OCI-LY1 (cell line): ENCODE measurements at regions not wholly inside any gene's neighbourhood (a gene's known extent, or its start where the extent isn't known, plus 50 kb on each side); places are given as distances from the start of the nearest gene placed in this dataset.

Experiments
- H2AFZ ChIP-seq: fragments of 200-600 bp; sonication (generic), shearing (Covaris generic); 2 replicates; pipeline ENCODE4 v1.6.0; 2014; ENCODE audit warnings: antibody characterized with exemption, mild to moderate bottlenecking, low read length
- H3F3A ChIP-seq: fragments of 200-600 bp; sonication (generic), shearing (Covaris generic); 2 replicates; pipeline ENCODE4 v1.6.0; 2014; ENCODE audit warnings: mild to moderate bottlenecking, antibody characterized with exemption, low read length, moderate library complexity; ENCODE audit not compliant: insufficient read depth
- H3K27ac ChIP-seq: fragments of 200-600 bp; sonication (generic); 2 replicates; pipeline ENCODE4 v1.5.1; 2014; ENCODE audit warnings: low read length, mixed run types, mild to moderate bottlenecking, low read depth; ENCODE audit not compliant: poor library complexity, severe bottlenecking
- H3K27me3 ChIP-seq: fragments of 200-600 bp; sonication (generic); 2 replicates; pipeline ENCODE4 v1.6.0; 2014; ENCODE audit warnings: antibody characterized with exemption, mild to moderate bottlenecking, low read length, moderate library complexity; ENCODE audit not compliant: insufficient read depth
- H3K36me3 ChIP-seq: fragments of 200-600 bp; sonication (generic); 2 replicates; pipeline ENCODE4 v1.6.1; 2014; ENCODE audit warnings: mild to moderate bottlenecking, antibody characterized with exemption, low read length, moderate library complexity, mixed read lengths; ENCODE audit not compliant: insufficient read depth
- H3K4me1 ChIP-seq: fragments of 200-600 bp; sonication (generic); 2 replicates; pipeline ENCODE4 v1.5.1; 2014; ENCODE audit warnings: mild to moderate bottlenecking, low read length, moderate library complexity; ENCODE audit not compliant: insufficient read depth, severe bottlenecking
- H3K4me2 ChIP-seq: fragments of 200-600 bp; sonication (generic), shearing (Covaris generic); 2 replicates; pipeline ENCODE4 v1.6.1; 2014; ENCODE audit warnings: low read length
- H3K4me3 ChIP-seq: fragments of 200-600 bp; sonication (generic); 2 replicates; pipeline ENCODE4 v1.5.1; 2014; ENCODE audit warnings: low read length, low read depth, mild to moderate bottlenecking, mixed read lengths; ENCODE audit not compliant: poor library complexity, severe bottlenecking
- H3K79me2 ChIP-seq: fragments of 200-600 bp; shearing (Covaris generic); 2 replicates; pipeline ENCODE4 v1.6.1; 2016; ENCODE audit warnings: mixed run types, low read length, mixed read lengths; ENCODE audit not compliant: insufficient read depth
- H3K9ac ChIP-seq: fragments of 200-600 bp; sonication (generic), shearing (Covaris generic); 2 replicates; pipeline ENCODE4 v1.6.1; 2014; ENCODE audit warnings: mild to moderate bottlenecking, low read length, mixed read lengths
- H3K9me2 ChIP-seq: fragments of 200-600 bp; sonication (generic), shearing (Covaris generic); 2 replicates; pipeline ENCODE4 v1.6.1; 2014; ENCODE audit warnings: low read depth, mild to moderate bottlenecking, low read length, mixed read lengths
- H3K9me3 ChIP-seq: fragments of 200-600 bp; shearing (Covaris generic); 2 replicates; pipeline ENCODE4 v1.6.1; 2014; ENCODE audit warnings: low read length, mixed read lengths
- H4K20me1 ChIP-seq: fragments of 200-600 bp; sonication (generic), shearing (Covaris generic); 2 replicates; pipeline ENCODE4 v1.6.0; 2016; ENCODE audit warnings: mild to moderate bottlenecking, low read length; ENCODE audit not compliant: insufficient read depth
- CTCF ChIP-seq: fragments of 200-600 bp; sonication (generic), shearing (Covaris generic); IDR thresholded peaks from 2 replicates; pipeline ENCODE4 v1.5.1; 2017; ENCODE audit warnings: mild to moderate bottlenecking, antibody characterized with exemption, low read length, moderate library complexity, mixed read lengths
- EZH2 ChIP-seq: fragments of 200-600 bp; sonication (generic), shearing (Covaris generic); IDR thresholded peaks from 2 replicates; pipeline ENCODE4 v1.8.0; 2017; ENCODE audit warnings: borderline replicate concordance, mixed run types, mild to moderate bottlenecking, antibody characterized with exemption, low read length, moderate library complexity, mixed read lengths

- H3K4me3 ChIP-seq = no peak overlapping the region
- H3F3A ChIP-seq = no peaks in the 10 kb centered on the region
- no peak overlapping the region for H2AFZ ChIP-seq
- no peak overlapping the region for H3K27ac ChIP-seq
- no peaks in the 10 kb centered on the region for H3K79me2 ChIP-seq
- no peaks in the 10 kb centered on the region; the same call in 1 of the 2 replicates for H3K27me3 ChIP-seq
- TF ChIP-seq CTCF (no peak), EZH2 (no peak)
- H3K9me2 ChIP-seq = no peaks in the 10 kb centered on the region
- no peak overlapping the region for H3K4me2 ChIP-seq
- no peaks in the 10 kb centered on the region for H3K36me3 ChIP-seq
- H3K9ac ChIP-seq = no peak overlapping the region
- H3K9me3 ChIP-seq = no peaks in the 10 kb centered on the region
- no peaks in the 10 kb centered on the region for H4K20me1 ChIP-seq
- H3K4me1 ChIP-seq = no peaks in the 10 kb centered on the region
These were observed 1284.1 kb upstream of the AUTS2 start for GRCh38 chr7:68314208-68314607.

- no peak overlapping the region for H3K4me3 ChIP-seq
- no peaks in the 10 kb centered on the region for H4K20me1 ChIP-seq
- H3K36me3 ChIP-seq = no peaks in the 10 kb centered on the region
- H3K4me2 ChIP-seq = no peak overlapping the region
- no peaks in the 10 kb centered on the region for H3K9me3 ChIP-seq
- H3K27ac ChIP-seq = no peak overlapping the region
- H2AFZ ChIP-seq = no peak overlapping the region
- no peaks in the 10 kb centered on the region for H3K9me2 ChIP-seq
- no peaks in the 10 kb centered on the region for H3K79me2 ChIP-seq
- no peak for TF ChIP-seq CTCF
- TF ChIP-seq EZH2 = no peak
- no peak overlapping the region for H3K9ac ChIP-seq
- no peaks in the 10 kb centered on the region for H3K27me3 ChIP-seq
- no peaks in the 10 kb centered on the region for H3F3A ChIP-seq
- no peaks in the 10 kb centered on the region for H3K4me1 ChIP-seq
These were observed 1280.8 kb upstream of the AUTS2 start for GRCh38 chr7:68317476-68317875.

- no peak overlapping the region for H3K4me2 ChIP-seq
- no peaks in the 10 kb centered on the region for H3K4me1 ChIP-seq
- no peaks in the 10 kb centered on the region for H4K20me1 ChIP-seq
- no peak overlapping the region for H3K4me3 ChIP-seq
- TF ChIP-seq EZH2 (no peak), CTCF (no peak)
- H3K27ac ChIP-seq = no peak overlapping the region
- no peaks in the 10 kb centered on the region for H3F3A ChIP-seq
- H3K27me3 ChIP-seq = no peaks in the 10 kb centered on the region
- no peaks in the 10 kb centered on the region for H3K36me3 ChIP-seq
- H3K9me3 ChIP-seq = no peaks in the 10 kb centered on the region
- no peaks in the 10 kb centered on the region for H3K9me2 ChIP-seq
- no peak overlapping the region for H3K9ac ChIP-seq
- H2AFZ ChIP-seq = no peak overlapping the region
- no peaks in the 10 kb centered on the region for H3K79me2 ChIP-seq
These were observed 1279.2 kb upstream of the AUTS2 start for GRCh38 chr7:68319061-68319460.
